PC-3 (cell line): ENCODE measurements at regions not wholly inside any gene's neighbourhood (a gene's known extent, or its start where the extent isn't known, plus 50 kb on each side); places are given as distances from the start of the nearest gene placed in this dataset.

Experiments
- ATAC-seq: fragments of 200-7000 bp; cut with Tn5 transposase; 2 replicates; pipeline ENCODE4 v1.9.1; 2020; ENCODE audit warnings: mild to moderate bottlenecking, moderate library complexity
- BruUV-seq: library from RNA; stranded (reverse); fragments of 400-500 nt; replicated peaks from 2 replicates; lab custom pipeline; 2021; lab: Mats Ljungman, UMichigan
- CTCF ChIA-PET: fragments of 300-600 bp; sonication (Branson Sonifier 250); formaldehyde crosslinking; loops from one replicate; lab custom pipeline; 2022; ENCODE audit warnings: antibody characterized with exemption; lab: Charles Lee
- POLR2A ChIA-PET: fragments of 300-600 bp; sonication (Branson Sonifier 250); formaldehyde crosslinking; loops from one replicate; lab custom pipeline; 2022; ENCODE audit warnings: antibody characterized with exemption; ENCODE audit not compliant: unreplicated experiment; lab: Charles Lee
- DNase-seq: peaks from one replicate; pipeline ENCODE4 v3.0.0-alpha.2; 2015
- H2AFZ ChIP-seq: fragments of 300-600 bp; sonication (generic); 2 replicates; pipeline ENCODE4 v1.6.0; 2016; ENCODE audit warnings: antibody characterized with exemption, low read length
- H3F3A ChIP-seq: fragments of 300-600 bp; sonication (generic); one replicate; pipeline ENCODE4 v1.6.0; 2017; ENCODE audit warnings: antibody characterized with exemption, low read length, control low read depth, mild to moderate bottlenecking; ENCODE audit not compliant: unreplicated experiment
- H3K27ac ChIP-seq: fragments of 300-600 bp; sonication (generic); 2 replicates; pipeline ENCODE4 v1.5.1; 2016; ENCODE audit warnings: mild to moderate bottlenecking, low read length
- H3K27me3 ChIP-seq: fragments of 300-600 bp; sonication (generic); 2 replicates; pipeline ENCODE4 v1.6.1; 2016; ENCODE audit warnings: low read length, mixed read lengths
- H3K36me3 ChIP-seq: fragments of 300-600 bp; sonication (generic); 2 replicates; pipeline ENCODE4 v1.6.1; 2016; ENCODE audit warnings: low read depth, mixed run types, low read length, mixed read lengths
- H3K4me1 ChIP-seq: fragments of 300-600 bp; sonication (generic); 2 replicates; pipeline ENCODE4 v1.5.1; 2016; ENCODE audit warnings: low read length; ENCODE audit not compliant: insufficient read depth
- H3K4me2 ChIP-seq: fragments of 300-600 bp; sonication (generic); 2 replicates; pipeline ENCODE4 v1.6.0; 2016; ENCODE audit warnings: low read length
- H3K4me3 ChIP-seq: fragments of 300-600 bp; sonication (generic); 2 replicates; pipeline ENCODE4 v1.5.1; 2016; ENCODE audit warnings: mild to moderate bottlenecking, low read length, mixed read lengths
- H3K79me2 ChIP-seq: fragments of 300-600 bp; sonication (generic); 2 replicates; pipeline ENCODE4 v1.6.1; 2017; ENCODE audit warnings: low read length, mixed read lengths
- H3K9ac ChIP-seq: fragments of 300-600 bp; sonication (generic); 2 replicates; pipeline ENCODE4 v1.6.0; 2016; ENCODE audit warnings: mild to moderate bottlenecking, low read length
- H3K9me2 ChIP-seq: fragments of 300-600 bp; sonication (generic); replicated peaks from 2 replicates; pipeline ENCODE4 v1.6.1; 2016; ENCODE audit warnings: mixed run types, low read length, mixed read lengths
- H3K9me3 ChIP-seq: fragments of 300-600 bp; sonication (generic); 2 replicates; pipeline ENCODE4 v1.6.1; 2016; ENCODE audit warnings: low read length, mixed read lengths
- H4K20me1 ChIP-seq: fragments of 300-600 bp; sonication (generic); 2 replicates; pipeline ENCODE4 v1.6.1; 2016; ENCODE audit warnings: low read length, mixed read lengths
- EZH2 ChIP-seq: fragments of 300-600 bp; sonication (generic); IDR thresholded peaks from one replicate; pipeline ENCODE4 v1.6.1; 2017; ENCODE audit warnings: antibody characterized with exemption, mild to moderate bottlenecking, low read length; ENCODE audit not compliant: unreplicated experiment
- EZH2phosphoT487 ChIP-seq: fragments of 300-600 bp; sonication (generic); IDR thresholded peaks from 2 replicates; pipeline ENCODE4 v1.6.1; 2018; ENCODE audit warnings: mild to moderate bottlenecking, antibody characterized with exemption, low read length, borderline replicate concordance
- intact Hi-C: fragments of 100-400 bp; cut with micrococcal nuclease; formaldehyde crosslinking; loops from 2 replicates; pipeline ENCODE4 v1.9.0; 2023
- TF ChIP-seq, protein P1 (sequence below): fragments of 300-600 bp; sonication (generic); conservative IDR thresholded peaks from 2 replicates; pipeline ENCODE4 v1.5.1; 2017; ENCODE audit warnings: antibody characterized with exemption, low read depth, mild to moderate bottlenecking, low read length

- H3F3A ChIP-seq: no peaks in the 10 kb centered on the region
- intact Hi-C loops: no loop called here
- H3K9me2 ChIP-seq: no peaks in the 10 kb centered on the region
- BruUV-seq: no TSS peak
- CTCF ChIA-PET: no interaction called here
- H3K4me2 ChIP-seq: no peak overlapping the region
- no peaks in the 10 kb centered on the region for H3K36me3 ChIP-seq
- POLR2A ChIA-PET: no interaction called here
- H3K4me3 ChIP-seq: no peak overlapping the region
- no peak overlapping the region for H3K27ac ChIP-seq
- no peaks in the 10 kb centered on the region for H4K20me1 ChIP-seq
- H3K9ac ChIP-seq: no peak overlapping the region
- H2AFZ ChIP-seq: no peak overlapping the region
- H3K27me3 ChIP-seq: no peaks in the 10 kb centered on the region
- no peaks in the 10 kb centered on the region for H3K9me3 ChIP-seq
- DNase-seq (peak; percentile 41), ATAC-seq (no peak)
- H3K79me2 ChIP-seq: no peaks in the 10 kb centered on the region
- H3K4me1 ChIP-seq: no peaks in the 10 kb centered on the region
- no peak for TF ChIP-seq EZH2phosphoT487
- TF ChIP-seq EZH2: no peak
- TF ChIP-seq, protein P1, sequence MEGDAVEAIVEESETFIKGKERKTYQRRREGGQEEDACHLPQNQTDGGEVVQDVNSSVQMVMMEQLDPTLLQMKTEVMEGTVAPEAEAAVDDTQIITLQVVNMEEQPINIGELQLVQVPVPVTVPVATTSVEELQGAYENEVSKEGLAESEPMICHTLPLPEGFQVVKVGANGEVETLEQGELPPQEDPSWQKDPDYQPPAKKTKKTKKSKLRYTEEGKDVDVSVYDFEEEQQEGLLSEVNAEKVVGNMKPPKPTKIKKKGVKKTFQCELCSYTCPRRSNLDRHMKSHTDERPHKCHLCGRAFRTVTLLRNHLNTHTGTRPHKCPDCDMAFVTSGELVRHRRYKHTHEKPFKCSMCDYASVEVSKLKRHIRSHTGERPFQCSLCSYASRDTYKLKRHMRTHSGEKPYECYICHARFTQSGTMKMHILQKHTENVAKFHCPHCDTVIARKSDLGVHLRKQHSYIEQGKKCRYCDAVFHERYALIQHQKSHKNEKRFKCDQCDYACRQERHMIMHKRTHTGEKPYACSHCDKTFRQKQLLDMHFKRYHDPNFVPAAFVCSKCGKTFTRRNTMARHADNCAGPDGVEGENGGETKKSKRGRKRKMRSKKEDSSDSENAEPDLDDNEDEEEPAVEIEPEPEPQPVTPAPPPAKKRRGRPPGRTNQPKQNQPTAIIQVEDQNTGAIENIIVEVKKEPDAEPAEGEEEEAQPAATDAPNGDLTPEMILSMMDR: no peak
Observed at GRCh38 chr19:27972291-27973040, 1240.5 kb downstream of the UQCRFS1 start.

DNA sequence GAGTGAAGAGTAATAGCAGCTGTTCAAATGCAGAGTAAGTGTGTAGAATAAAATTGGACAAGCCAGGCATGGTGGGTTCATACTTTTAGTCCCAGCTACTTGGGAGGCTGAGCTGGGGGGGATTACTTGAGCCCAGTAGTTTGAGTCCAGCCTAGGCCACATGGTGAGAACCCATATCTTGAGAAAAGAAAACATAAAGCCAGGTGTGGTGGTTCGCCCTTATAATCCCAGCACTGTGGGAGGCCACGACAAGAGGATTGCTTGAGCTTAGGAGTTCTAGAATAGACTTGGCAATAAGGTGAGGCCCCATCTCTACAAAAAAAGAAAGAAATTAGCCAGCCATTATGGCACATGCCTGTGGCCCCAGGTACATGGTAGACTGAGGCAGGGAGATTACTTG is 1241.1 kb downstream of the UQCRFS1 start:
- TF ChIP-seq EZH2phosphoT487: no peak
- TF ChIP-seq, protein P1: no peak
- no peak for TF ChIP-seq EZH2
- H3K27me3 ChIP-seq: no peaks in the 10 kb centered on the region
- BruUV-seq: no TSS peak
- DNase-seq: no peak
- H2AFZ ChIP-seq: no peak overlapping the region
- no peaks in the 10 kb centered on the region for H3K4me1 ChIP-seq
- H4K20me1 ChIP-seq: no peaks in the 10 kb centered on the region
- ATAC-seq: no peak
- POLR2A ChIA-PET: no interaction called here
- H3K4me2 ChIP-seq: no peak overlapping the region
- H3K9me3 ChIP-seq: no peaks in the 10 kb centered on the region
- H3K79me2 ChIP-seq: no peaks in the 10 kb centered on the region
- no peak overlapping the region for H3K4me3 ChIP-seq
- CTCF ChIA-PET: no interaction called here
- H3F3A ChIP-seq: no peaks in the 10 kb centered on the region
- no peaks in the 10 kb centered on the region for H3K9me2 ChIP-seq
- no peaks in the 10 kb centered on the region for H3K36me3 ChIP-seq
- no peak overlapping the region for H3K9ac ChIP-seq
- H3K27ac ChIP-seq: no peak overlapping the region
- intact Hi-C loops: no loop called here

GRCh38 chr19:27971071-27971470 is 1241.9 kb downstream of the UQCRFS1 start:
- no peak overlapping the region for H3K27ac ChIP-seq
- POLR2A ChIA-PET: no interaction called here
- no peaks in the 10 kb centered on the region for H3K36me3 ChIP-seq
- DNase-seq: peak; percentile 7
- H3K9me2 ChIP-seq: no peaks in the 10 kb centered on the region
- CTCF ChIA-PET: no interaction called here
- BruUV-seq: no TSS peak
- H3F3A ChIP-seq: no peaks in the 10 kb centered on the region
- H3K9me3 ChIP-seq: no peaks in the 10 kb centered on the region
- no peaks in the 10 kb centered on the region for H3K4me1 ChIP-seq
- no peak for ATAC-seq
- no peaks in the 10 kb centered on the region for H3K79me2 ChIP-seq
- H3K4me2 ChIP-seq: no peak overlapping the region
- H4K20me1 ChIP-seq: no peaks in the 10 kb centered on the region
- intact Hi-C loops: no loop called here
- no peak overlapping the region for H3K4me3 ChIP-seq
- H2AFZ ChIP-seq: no peak overlapping the region
- no peak for TF ChIP-seq EZH2
- TF ChIP-seq, protein P1: no peak
- no peak for TF ChIP-seq EZH2phosphoT487
- H3K27me3 ChIP-seq: no peaks in the 10 kb centered on the region
- H3K9ac ChIP-seq: no peak overlapping the region
